ENCODE measurements at regions not wholly inside any gene's neighbourhood (a gene's known extent, or its start where the extent isn't known, plus 50 kb on each side); places are given as distances from the start of the nearest gene placed in this dataset.

DNA sequence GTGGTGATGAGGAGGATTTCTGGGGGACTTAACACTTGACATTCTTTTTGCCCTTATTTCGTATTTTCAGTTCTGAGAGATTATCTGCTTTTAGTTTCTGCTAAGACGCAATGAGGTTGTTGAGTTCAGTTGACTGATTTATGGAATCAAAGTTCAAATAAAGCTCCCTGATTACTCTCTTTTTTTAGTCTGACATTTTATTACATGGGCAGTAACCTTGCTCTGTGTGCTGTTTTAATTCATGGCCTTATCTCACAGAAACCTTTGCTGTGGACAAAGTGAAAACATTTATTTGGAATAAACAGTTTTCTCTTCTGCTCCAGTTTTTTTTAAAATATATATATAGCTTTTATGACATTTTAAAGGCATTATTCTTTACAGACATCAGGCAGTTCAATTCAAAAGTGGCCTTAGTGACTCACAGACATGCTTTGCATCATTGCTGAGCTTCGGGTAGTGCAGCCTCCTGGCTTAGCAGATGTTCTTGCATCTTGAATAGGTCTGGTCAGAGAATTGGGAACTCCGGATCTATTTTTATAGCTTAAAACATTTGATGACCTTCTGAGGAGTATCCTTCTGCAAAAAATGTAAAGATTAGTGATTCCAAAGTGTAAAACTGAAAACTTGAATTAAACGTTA is 162.9 kb downstream of the FAM170A start:
- DNase-seq = no peak

DNA sequence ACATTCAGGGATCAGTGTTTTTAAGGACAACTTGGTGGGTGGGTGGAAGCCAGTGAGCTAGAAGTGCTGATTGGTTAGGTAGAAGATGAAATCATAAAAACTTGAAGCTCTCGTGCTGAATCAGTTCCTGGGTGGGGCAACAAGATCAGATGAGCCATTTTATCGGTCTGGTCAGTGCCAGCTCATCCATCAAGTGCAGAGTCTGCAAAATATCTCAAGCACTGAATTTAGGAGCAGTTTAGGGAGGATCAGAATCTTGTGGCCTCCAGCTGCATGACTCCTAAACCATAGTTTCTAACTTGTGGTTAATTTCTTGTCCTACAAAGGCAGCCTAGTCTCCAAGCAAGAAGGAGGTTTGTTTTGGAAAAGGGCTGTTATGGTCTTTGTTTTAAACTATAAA is 166.4 kb downstream of the FAM170A start:
- DNase-seq = peak; percentile 2

DNA sequence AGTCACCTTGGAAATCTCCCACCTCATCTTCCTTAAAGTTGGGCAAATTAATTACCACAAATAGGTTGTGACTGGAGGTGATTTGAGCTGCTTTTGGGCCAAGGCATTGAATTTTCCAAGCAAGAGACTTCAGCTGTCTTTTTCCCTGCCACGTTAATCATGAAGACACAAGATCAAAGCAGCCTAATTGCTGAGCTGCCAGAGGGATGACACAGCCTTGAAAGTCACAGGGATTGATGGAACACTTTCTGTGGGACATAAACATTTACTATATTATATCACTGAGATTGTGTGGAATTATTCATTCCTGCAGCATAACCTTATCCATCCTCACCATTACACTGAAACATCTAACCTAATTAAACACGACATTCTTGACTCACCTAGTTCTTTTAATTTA is 172.2 kb downstream of the FAM170A start:
- no peak for DNase-seq

DNA sequence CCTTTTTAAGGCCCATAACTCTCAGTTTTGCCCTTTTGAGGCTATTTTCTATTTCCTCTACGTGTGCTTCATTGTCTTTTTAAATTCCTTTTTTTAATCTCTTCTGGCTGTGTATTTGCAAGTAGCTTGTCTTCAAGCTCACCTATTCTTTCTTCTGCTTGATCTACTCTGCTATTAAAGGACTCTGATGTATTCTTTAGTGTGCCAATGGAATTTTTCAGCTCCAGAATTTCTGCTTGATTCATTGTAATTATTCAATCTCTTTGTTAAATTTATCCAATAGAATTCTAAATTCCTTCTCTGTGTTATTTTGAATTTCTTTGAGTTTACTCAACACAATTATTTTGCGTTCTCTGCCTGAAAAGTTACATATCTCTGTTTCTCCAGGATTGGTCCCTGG is 178.7 kb downstream of the FAM170A start:
- no peak for DNase-seq

DNA sequence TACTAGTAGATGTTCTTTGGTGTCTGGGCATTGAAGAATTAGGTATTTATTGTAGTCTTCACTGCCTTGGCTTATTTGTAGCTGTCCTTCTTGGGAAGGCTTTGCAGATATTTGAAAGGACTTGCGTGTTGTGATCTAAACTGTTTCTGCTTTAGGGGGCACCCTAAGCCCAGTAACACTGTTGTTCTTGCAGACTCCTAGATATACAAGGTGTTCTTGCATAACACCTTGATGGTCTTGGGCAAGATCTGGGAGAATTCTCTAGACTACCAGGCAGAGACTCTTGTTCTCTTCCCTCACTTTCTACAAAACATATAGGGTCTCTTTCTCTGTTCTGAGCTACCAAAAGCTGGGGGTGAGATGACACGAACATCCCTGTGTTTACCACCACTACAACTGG is 179.1 kb downstream of the FAM170A start:
- no peak for DNase-seq

DNA sequence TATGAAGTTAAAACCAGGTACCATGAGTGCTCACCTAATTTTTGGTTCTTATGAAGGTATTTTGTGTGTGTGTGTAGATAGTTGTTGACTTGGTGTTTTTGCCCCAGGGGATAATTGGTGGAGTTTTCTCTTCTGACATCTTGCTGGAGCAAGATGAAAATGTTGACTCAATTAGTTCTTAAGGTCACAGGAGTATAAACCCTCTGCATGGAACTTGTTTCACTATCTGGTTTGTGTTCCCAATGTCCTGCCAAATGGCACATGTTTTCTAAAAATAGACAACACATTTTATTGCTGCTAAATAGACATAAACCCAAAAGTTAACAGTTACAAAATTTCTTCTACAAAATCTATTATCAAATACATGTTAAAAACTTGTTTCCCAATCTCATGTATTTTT is 180.9 kb downstream of the FAM170A start:
- DNase-seq = no peak

DNA sequence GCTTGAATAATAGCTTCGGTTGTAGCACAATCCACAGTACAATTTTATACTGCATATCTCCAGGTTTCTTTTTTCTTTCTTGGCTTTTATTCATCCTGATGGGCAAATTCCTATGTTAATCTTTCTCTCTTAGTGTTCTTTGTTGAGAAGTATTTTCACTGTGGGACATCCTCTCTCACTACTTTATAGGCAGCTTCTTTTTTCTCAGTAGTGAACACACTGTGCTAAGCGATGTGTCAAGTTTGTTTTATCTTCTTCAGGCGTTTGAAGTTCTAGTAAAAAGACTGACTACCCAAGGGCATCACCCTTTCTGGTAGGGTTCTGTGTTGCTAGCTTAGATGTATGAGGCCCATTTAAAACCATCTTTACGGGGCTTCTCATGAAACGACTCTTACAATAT is 182.1 kb downstream of the FAM170A start:
- DNase-seq = no peak

DNA sequence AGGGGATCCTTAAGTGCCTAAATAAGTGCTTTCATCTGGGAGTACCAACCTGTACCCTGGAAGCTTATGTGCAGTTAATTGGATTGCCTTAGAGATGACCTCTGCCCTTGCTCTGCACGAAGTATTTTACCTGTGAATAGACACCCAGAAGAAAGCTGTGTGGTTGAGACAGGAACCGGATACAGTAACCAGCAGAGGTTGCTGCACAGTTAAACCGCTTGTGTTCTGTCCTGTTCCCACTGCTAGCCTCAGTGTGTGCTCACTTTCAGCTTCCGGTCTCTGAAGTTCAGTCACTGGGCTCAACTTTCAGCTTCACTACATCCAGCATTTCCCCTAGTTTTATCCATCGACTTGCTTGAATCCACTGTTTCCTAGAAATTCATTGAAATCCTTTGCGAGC is 185.3 kb downstream of the FAM170A start:
- no peak for DNase-seq

DNA sequence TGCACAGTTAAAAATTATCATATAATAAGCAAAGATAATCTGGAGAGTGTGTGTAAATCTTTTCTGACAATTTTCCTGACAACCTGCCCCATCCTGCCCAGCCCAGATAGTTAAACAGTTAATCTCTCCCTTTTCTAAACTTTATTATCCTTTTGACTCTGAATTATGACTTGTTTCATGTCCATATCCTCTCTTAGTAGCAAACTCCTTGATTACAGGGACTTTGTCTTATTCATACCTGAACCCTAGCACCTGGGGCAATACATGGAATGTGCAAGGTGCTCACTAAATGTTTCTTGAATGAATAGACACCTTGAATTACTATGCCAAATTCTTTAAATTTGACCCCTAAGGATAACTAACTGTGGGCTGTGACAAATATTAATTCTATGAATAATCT is 186.7 kb downstream of the FAM170A start:
- no peak for DNase-seq

DNA sequence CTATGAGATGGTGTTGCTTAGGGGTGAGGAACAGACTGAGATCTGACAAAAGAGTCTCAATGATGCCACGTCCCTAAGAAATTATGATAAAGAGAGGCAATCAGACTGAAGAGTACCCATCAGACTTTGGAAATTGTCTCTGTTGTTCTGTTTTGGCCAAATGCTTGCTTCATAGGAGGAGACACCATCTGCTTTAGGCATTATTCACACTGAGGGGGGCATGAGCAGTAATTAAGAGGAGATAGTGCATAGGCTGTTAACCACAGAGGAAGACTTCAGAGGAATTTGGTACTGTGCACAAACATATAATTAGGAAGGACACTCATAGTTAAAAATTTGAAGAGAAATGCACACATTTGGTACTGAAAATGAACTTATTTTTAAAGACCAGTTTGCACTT is 190.7 kb downstream of the FAM170A start:
- no peak for DNase-seq

DNA sequence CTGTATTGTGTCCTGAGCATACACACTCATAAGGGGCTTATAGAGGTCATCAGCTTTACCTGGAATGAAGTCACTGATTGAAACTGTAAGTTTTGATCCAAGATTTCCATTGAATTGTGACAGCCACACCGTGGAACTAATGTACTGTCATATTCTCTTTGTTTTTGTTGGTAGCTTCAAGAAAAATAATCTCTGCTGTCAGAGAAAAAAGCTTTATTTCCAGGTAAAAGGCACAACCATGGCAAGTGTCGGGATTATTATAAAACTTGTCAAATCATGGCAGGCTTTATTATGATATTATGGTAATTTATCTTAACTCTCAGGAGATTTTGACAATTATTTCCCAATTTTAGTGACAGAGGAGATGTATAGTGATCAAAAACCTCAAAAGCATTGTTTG is 191.2 kb downstream of the FAM170A start:
- DNase-seq = no peak

DNA sequence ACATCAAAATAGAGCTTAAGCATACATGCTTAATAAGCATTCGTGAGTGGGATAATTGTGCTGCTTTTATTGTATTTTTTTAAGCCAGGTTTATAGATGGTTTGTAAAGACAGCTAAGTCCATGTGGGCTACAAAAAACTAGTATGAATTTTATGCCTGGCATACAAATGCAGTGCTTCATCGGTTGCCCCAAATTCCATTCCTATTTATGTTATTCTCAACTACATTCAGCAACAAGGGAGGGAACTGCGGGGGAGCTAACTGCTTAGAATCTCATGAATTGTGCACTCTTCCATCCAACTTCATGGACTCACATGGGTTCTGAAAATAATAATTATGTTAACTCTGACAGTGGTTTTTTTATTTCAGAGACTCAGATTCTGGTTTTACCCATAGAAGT is 199.2 kb downstream of the FAM170A start:
- no peak for DNase-seq

DNA sequence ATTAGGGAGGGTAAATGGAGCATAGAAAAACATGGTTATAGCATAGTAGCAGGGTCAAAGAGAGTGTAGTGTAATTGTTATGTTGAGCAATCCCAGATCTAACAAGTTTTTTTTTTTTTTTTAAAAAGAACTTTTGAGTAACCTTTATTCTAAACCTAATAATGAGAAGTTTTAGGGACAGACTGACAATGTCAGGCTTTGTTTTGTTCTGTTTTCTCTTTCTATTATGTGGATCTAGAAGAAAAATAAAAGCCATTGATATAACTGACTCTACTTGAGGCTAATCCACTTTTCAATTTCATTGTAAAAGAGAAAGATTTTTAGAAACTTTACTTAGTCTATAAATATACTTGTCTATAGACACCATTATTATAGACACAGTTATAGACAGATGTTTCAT is 200.0 kb downstream of the FAM170A start:
- no peak for DNase-seq

DNA sequence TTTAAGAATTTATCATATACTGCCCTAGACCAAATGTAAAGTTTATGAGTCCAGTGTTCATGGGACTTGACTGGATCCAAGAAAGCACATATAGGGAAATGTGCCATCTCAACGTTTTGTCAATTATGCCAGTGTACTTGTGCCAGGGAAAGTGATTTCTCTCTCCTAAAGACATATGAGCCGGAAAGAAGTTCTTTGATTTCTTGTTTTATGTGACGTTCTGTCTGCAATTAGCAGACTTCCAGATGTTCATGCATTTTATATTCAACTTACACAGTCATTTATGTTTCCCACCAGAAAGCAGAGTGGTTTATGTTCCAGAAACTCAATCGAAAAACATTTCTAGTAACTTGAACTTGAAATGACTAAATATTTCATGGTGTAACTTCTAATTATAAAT is 203.8 kb downstream of the FAM170A start:
- no peak for DNase-seq

DNA sequence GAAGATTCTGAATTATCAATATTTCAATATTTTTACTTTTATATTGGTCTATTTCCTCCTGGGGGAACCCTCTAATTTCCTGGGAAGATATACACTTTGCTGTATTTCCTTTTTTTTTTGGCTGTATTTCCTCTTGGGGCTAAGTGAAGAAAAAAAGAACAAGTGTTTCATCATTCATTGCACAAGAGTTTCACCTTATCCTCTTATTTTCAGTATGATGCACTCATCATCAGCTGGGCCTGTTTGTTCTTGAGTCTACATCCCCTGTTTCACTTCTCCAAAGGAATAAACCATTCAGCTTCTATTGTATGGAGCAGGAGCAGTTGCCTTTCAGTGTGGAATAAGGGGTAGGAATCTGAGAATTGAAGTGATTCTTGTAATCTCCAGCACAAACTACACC is 210.8 kb downstream of the FAM170A start:
- no peak for DNase-seq

DNA sequence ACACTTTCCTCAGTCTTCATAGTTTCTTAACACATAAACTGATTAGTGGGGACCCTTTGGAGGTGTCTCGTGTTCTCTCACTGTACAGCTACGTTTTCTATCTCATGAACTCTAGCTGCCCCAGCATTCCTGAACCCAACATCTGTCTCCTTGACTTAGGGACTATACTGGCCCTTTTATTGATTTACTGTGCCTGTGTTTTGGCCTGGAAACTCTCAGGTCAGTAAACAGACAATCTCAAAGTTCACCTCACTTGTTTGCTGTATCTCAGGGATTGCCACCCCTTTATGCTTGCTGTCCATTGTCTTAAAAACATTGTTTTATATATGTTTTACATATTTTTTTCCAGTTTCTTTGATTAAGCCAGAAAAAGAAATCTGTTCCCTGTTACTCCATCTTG is 222.8 kb downstream of the FAM170A start:
- DNase-seq = no peak

DNA sequence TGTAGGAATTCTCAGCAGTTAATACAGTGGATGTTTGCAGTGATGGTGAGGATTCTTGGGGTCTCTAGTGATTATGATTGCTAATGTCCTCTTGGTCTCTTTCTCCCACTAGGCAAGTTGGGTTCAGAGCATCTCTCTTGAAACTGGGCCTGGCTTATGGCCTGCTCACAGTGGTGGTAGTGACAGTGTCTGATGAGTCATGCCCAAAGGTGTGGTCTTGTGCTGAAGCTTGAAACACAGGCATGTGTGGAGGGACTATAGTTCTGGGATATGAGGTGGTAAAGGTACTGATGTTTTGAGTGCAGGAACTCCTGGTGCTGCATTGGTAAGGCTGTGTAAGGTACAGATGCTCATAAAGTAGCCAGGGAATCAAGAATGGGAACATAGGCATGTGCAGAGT is 231.1 kb downstream of the FAM170A start:
- DNase-seq = no peak

DNA sequence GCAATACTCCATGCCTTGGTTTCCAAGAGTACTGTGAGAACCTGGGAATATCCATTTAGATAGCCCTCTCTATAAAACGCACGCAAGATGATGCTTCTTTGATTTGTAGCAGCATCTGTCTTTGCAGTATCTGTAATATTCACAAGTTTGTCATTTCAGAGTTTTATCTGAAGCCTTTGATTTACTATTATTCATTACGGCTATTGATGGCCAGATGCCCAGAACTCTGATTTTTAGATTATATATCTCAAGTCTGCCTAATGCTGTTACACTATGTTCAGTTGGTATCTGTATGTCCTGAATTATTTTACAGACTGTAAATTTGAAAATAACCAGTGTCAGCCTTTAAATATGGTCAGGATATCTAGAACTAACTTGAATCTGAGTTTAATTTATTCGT is 233.3 kb downstream of the FAM170A start:
- no peak for DNase-seq

DNA sequence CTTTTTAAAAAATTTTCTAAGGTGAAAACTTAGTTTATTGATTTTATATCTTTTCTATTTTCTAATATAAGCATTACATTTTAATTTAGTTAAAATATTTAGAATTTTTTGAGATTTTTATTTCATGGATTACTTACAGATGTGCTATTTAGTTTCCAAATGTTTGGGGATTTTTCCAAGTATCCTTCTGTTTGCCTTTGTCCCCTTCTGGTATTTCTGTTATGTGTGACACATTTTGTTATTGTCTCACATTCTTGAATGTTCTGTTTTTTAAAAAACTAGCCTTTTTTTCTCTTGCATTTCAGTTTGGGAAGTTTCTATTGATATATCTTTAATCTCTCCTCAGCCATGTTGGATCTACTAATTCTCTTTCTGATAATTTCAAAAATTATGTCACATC is 234.9 kb downstream of the FAM170A start:
- DNase-seq = no peak

DNA sequence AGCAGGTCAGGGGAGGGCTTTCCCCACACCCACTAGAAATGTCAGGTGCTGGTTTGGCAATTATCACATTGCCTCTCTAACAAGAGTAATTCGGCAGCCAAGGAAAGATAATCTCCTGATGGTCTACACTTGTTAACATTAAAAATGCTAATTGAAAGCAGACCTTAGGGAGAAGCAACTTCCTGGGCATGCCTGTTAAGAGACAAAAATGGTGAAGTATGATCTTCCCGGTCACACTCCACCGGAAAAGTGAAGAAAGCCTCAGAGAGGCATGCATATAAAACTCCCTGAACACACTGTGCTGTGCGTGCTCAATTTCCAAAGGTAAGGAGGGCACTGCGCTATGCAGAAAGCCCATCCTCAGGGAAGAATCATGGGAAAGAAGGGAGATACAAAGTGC is 244.3 kb downstream of the FAM170A start:
- no peak for DNase-seq

DNA sequence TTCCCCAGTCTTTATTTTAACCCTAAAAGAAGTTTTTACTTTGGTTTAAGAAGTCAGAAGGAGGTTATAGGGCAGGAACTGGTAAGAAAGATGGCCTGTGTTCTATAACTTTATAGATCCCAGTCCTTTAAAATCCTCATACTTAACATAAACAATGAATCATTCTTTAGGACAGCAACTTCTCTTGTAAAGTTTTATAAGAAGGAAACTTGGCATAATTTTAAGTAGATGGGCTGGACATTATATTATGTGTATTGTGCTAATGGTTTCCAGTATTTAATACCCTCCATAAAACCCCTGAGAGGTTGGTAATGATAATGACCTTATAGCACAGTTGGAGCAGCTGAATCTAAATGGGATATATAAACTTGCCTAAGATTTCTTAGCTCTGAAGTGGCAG is 247.2 kb downstream of the FAM170A start:
- no peak for DNase-seq

DNA sequence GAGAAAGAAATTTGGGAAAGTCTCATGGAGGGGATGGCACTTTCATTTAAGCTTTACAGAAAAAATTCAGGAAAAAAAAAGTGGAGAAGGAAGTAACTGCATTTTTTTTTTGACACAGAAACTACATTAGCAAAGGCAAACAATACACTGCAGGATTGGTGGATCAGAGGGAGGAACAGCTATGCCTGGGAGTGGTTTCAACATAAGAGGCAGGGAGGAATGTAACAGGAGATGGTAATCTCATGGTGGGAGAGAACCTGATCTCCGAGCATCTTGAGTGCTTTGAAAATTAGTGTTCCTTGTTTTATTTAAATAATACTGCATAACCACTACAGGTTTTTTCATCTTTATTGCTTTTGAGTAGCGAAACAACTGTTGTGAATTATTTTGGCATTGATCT is 249.4 kb downstream of the FAM170A start:
- no peak for DNase-seq

DNA sequence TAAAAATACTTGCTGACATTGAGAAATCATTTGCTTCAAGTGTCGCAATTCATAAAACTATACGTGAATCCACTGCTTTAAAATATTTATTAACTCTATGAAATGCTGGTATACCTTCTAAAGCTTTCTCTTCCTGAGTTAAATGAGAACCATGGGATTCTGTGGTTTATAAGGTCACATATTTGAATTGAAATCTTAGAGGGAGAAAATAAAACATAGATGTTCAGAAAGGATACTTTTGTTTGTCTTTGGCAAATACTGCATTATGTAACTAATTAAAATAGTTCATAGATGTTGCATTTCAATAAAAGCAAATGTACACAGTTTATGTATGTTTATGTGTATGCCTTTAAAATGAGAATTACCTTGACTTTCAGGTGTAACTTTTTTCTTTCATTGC is 250.1 kb downstream of the FAM170A start:
- DNase-seq = no peak

DNA sequence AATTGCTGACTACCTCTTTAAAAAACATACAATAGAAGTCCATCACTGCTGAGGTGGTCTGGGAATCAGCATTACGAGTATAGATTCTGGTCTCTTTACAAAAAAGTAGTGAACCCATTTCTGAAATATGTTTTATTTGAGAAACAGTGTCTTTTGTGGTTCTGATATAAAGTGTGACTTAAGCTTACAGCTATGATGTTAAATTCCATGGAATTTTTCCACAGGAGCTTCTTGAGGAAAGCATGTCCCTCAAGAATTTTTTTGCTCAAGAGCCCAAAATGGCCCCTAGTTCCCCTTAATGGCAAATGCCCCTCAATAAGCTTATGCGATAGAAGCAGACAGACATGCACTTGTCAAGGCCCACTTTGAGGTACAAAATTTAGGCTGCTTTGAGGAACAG is 265.7 kb downstream of the FAM170A start:
- peak; percentile 9 for DNase-seq

DNA sequence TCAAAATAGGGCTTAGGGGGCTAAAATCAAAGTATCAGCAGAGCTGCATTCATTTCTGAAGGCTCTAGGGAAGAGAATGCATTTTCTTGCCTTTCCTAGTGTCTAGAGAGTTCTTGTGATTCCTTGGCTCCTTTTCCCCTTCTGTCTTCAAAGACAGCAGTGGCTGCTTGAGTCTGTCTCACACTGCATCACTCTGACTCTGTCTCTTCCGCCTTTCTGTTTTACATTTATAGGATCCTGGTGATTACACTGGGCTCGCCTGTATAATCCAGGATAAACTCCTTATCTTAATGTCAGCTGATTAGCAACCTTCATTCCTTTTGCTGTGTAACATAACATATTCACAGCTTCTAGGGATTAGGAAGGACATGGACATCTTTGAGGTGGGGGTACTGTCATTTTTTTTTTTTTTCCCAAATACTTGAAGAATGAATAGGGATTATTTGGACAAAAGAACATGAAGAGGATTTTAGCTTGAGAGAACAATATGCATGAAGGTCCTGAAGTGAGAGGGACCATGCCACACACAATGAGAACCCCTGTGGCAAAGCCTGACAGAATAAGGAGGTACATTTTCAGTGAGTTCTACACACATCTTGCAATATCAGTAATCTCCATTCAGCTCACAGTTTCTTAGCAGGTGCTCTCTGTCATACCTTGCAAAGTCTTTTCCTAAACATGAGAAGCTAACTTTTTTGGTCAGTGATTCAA is 267.6 kb downstream of the FAM170A start:
- DNase-seq = no peak

Measured in fibroblast of skin of right biceps (primary cell).